Progenitor cell of endocrine pancreas (in vitro differentiated cells): ENCODE measurements at regions not wholly inside any gene's neighbourhood (a gene's known extent, or its start where the extent isn't known, plus 50 kb on each side); places are given as distances from the start of the nearest gene placed in this dataset.

Source experiments
- DNase-seq: peaks from one replicate; pipeline ENCODE4 v3.0.0; 2021; ENCODE audit warnings: low spot score; ENCODE audit not compliant: unreplicated experiment
- H3K27ac Mint-ChIP-seq: 2 replicates; pipeline ENCODE4 v1.8.0; 2021; ENCODE audit warnings: mild to moderate bottlenecking, moderate library complexity, mixed read lengths
- H3K27me3 Mint-ChIP-seq: 2 replicates; pipeline ENCODE4 v1.8.0; 2021; ENCODE audit warnings: mixed read lengths
- H3K36me3 Mint-ChIP-seq: 2 replicates; pipeline ENCODE4 v1.8.0; 2022; ENCODE audit warnings: mixed read lengths; ENCODE audit not compliant: insufficient read depth
- H3K4me1 Mint-ChIP-seq: 2 replicates; pipeline ENCODE4 v1.8.0; 2021; ENCODE audit warnings: low read depth, mixed read lengths
- H3K4me3 Mint-ChIP-seq: 2 replicates; pipeline ENCODE4 v1.8.0; 2021; ENCODE audit warnings: low read depth, mild to moderate bottlenecking, moderate library complexity, mixed read lengths
- H3K9me3 Mint-ChIP-seq: 2 replicates; pipeline ENCODE4 v1.8.0; 2021; ENCODE audit warnings: low read depth, mixed read lengths
- TF ChIP-seq, protein P1 (sequence below): fragments of 200-600 bp; sonication (generic); IDR thresholded peaks from one replicate; pipeline ENCODE4 v1.5.0; 2021; ENCODE audit warnings: antibody characterized with exemption, mild to moderate bottlenecking; ENCODE audit not compliant: unreplicated experiment

DNA sequence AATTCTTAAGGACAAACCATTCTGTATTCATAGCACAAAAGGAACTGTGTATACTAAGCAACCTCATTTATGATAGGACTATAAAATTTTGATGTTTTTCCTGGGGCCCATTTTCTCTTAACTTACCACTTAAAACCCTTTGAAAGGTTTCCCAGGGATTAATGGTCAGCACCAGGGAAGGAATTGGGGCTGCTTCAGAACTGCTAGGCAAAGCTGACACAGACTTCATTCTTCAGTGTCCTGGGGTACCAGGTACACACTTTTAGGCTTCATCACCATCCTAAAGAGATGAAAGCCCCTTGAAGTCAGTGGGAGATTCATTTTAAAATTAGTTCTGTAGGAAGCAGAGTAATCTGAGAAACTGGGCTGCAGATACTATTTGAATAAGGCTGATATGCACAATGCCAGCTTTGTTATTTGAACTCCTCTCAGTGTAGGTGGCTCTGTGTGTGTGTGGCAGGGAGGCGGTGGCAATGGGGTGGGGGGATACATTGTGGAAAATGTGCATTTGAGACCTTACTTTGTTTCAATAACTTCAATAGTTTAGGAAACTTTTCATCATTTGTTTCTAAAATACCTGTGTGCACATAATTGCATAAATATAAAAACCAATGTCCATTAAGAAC is 329.3 kb upstream of the DCN start:
- H3K9me3 Mint-ChIP-seq = peaks cover 3% of the 10 kb centered on the region
- peaks cover 20% of the 10 kb centered on the region for H3K4me1 Mint-ChIP-seq
- DNase-seq = no peak
- H3K27ac Mint-ChIP-seq = no peak overlapping the region
- H3K36me3 Mint-ChIP-seq = no peaks in the 10 kb centered on the region
- TF ChIP-seq, protein P1, sequence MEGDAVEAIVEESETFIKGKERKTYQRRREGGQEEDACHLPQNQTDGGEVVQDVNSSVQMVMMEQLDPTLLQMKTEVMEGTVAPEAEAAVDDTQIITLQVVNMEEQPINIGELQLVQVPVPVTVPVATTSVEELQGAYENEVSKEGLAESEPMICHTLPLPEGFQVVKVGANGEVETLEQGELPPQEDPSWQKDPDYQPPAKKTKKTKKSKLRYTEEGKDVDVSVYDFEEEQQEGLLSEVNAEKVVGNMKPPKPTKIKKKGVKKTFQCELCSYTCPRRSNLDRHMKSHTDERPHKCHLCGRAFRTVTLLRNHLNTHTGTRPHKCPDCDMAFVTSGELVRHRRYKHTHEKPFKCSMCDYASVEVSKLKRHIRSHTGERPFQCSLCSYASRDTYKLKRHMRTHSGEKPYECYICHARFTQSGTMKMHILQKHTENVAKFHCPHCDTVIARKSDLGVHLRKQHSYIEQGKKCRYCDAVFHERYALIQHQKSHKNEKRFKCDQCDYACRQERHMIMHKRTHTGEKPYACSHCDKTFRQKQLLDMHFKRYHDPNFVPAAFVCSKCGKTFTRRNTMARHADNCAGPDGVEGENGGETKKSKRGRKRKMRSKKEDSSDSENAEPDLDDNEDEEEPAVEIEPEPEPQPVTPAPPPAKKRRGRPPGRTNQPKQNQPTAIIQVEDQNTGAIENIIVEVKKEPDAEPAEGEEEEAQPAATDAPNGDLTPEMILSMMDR = no peak
- H3K4me3 Mint-ChIP-seq = no peak overlapping the region
- no peaks in the 10 kb centered on the region for H3K27me3 Mint-ChIP-seq

DNA sequence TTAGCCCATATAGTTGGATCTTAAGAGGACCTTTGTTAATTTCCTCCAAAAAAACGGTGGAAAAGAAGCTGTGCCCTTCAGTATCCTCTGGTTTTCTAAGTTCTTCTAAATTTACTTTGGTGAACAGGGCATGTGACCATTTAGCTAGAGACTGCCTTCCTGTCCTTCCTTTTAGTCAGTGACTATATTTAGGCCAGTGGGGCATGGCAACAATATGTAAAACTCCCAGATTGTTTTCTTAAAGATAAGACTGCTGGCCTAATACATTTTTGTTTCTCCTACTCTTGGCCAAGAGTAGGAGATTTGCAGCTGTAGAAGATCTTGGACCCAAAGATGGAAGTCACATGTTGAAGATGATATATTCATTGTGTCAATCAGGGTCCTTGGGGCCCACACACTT is 325.1 kb upstream of the DCN start:
- H3K4me1 Mint-ChIP-seq = peaks cover 23% of the 10 kb centered on the region

DNA sequence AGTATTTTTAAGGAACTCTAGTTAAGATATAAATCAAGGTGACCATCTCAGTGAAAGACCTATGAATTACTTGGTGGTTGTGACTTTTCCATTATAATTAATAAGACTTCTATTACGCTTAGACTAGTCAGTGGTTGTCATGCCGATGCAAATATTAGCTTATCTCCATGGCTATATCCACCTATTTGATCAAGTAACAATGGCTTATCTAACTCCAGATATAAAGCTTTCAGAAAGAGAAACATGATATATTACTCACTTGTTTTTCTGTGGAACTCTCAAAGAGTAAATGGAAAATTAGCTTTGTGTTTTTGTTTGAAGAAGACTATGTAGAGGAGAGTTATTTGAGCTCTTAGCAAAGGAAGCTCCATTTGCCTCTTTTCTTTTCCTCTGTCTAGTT is 323.8 kb upstream of the DCN start:
- no peaks in the 10 kb centered on the region for H3K27me3 Mint-ChIP-seq
- H3K4me3 Mint-ChIP-seq = no peak overlapping the region
- peaks cover 11% of the 10 kb centered on the region for H3K4me1 Mint-ChIP-seq
- TF ChIP-seq, protein P1 = no peak
- H3K9me3 Mint-ChIP-seq = peaks cover 13% of the 10 kb centered on the region
- H3K36me3 Mint-ChIP-seq = peaks cover 2% of the 10 kb centered on the region
- peak overlapping the region; percentile 33 for H3K27ac Mint-ChIP-seq
- DNase-seq = no peak

More for the DNA sequence above, 325.1 kb upstream of the DCN start:
- H3K9me3 Mint-ChIP-seq = peaks cover 7% of the 10 kb centered on the region
- DNase-seq = no peak
- TF ChIP-seq, protein P1 = no peak
- H3K36me3 Mint-ChIP-seq = peaks cover 2% of the 10 kb centered on the region
- no peak overlapping the region for H3K27ac Mint-ChIP-seq
- no peaks in the 10 kb centered on the region for H3K27me3 Mint-ChIP-seq
- H3K4me3 Mint-ChIP-seq = no peak overlapping the region

DNA sequence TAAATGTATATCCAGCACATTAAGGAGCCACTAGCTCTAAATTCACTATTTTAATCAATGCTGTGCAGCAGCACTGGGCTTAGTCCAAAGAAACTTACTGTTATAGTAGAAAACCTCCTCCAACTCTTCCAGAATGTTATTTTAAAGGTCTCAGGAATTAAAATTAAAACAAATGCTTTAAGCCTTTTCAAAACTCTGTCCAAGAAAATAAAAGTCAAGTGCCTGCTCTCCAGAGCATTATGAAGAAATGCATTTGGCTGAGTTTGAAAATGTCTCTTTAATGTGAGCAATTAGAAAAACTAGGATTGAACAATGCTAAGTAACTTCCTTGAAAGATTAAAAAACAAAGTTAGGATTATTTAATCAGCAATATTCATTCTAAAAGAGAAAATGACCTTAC is 322.4 kb upstream of the DCN start:
- Mint-ChIP-seq H3K27ac (no peak overlapping the region), H3K27me3 (no peaks in the 10 kb centered on the region), H3K36me3 (peaks cover 2% of the 10 kb centered on the region), H3K9me3 (peaks cover 13% of the 10 kb centered on the region), H3K4me1 (peaks cover 10% of the 10 kb centered on the region), H3K4me3 (no peak overlapping the region)
- DNase-seq = no peak
- TF ChIP-seq, protein P1 = no peak

DNA sequence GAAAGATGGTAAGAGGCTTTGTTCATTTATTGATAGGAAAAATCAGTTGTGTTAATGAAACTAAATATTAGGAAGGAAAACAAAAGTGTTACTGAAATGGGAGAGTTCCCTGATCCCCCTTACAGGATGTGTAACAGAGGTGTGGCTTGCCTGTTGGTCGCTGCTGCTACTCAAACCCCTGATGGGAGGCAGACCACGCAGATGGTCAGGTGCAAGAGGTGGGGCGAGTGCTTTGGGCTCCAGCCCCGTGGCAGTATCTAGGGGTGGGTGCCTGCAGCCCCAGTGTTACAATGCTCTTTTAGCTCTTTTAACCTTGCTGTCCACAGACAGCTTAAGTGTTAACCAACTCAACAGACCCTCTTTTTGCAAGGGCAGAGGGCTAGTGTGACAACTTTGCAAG is 319.6 kb upstream of the DCN start:
- peaks cover 10% of the 10 kb centered on the region for H3K9me3 Mint-ChIP-seq
- TF ChIP-seq, protein P1 = no peak
- peaks cover 2% of the 10 kb centered on the region for H3K36me3 Mint-ChIP-seq
- no peak overlapping the region for H3K27ac Mint-ChIP-seq
- H3K4me3 Mint-ChIP-seq = no peak overlapping the region
- DNase-seq = no peak
- H3K4me1 Mint-ChIP-seq = peaks cover 8% of the 10 kb centered on the region
- no peaks in the 10 kb centered on the region for H3K27me3 Mint-ChIP-seq
